ENCODE measurements at regions not wholly inside any gene's neighbourhood (a gene's known extent, or its start where the extent isn't known, plus 50 kb on each side); places are given as distances from the start of the nearest gene placed in this dataset.
"Not testable (repeated sequence)": the region's sequence is repeated elsewhere in the genome, so short reads cannot be mapped to it uniquely, and the experiment has no call there.

DNA sequence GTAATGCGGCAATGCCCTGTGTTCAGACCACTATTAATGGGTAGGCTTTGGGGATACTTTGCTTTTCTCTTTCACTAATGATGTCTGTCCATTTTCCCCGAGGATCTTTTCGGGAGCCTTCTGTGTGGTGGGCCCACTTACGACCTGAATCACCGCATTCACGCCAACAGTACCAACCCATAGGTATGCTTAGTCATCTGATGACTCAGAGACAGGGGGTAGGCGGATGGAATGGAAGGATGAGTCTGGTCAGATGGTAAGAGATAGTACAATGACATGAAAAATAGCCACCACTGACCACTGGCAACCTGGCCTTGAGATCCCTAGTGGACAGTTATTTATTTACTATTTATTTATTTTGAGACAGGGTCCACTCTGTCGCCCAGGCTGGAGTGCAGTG, 76.0 kb upstream of the DHRSX start:
- no peak overlapping the region for H3K27ac Mint-ChIP-seq
- H3K9me3 Mint-ChIP-seq = no peaks in the 10 kb centered on the region
- intact Hi-C loops (cut with micrococcal nuclease) = no loop called here
- H3K36me3 Mint-ChIP-seq (ENCODE audit: low read depth) = no peaks in the 10 kb centered on the region
- peaks cover 10% of the 10 kb centered on the region for H3K27me3 Mint-ChIP-seq (ENCODE audit: insufficient read depth)
- H3K4me1 Mint-ChIP-seq (ENCODE audit: low read depth) = peaks cover 5% of the 10 kb centered on the region
- no peak overlapping the region for H3K4me3 Mint-ChIP-seq
- DNase-seq (ENCODE audit: low spot score) = no peak

DNA sequence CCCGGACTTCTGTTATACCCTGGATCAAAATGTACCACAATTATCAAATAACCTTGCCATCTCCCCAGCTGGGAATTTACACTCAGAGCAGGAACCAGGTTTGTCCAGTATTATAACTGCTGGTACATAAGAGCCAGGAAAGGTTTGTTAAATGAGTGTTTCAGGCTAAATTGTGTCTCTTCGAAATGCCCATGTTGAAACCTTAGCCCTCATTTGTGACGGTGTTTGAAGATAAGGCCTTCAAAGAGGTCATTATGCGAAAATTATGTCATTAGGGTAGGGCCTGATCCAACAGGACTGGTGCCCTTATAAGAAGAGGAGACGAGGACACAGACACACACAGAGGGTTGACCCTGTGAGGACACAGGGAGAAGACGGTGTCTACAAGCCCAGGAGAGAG, 73.5 kb upstream of the DHRSX start:
- H3K27ac Mint-ChIP-seq = no peak overlapping the region
- no peak overlapping the region for H3K4me3 Mint-ChIP-seq
- peaks cover 3% of the 10 kb centered on the region for H3K9me3 Mint-ChIP-seq
- no peaks in the 10 kb centered on the region for H3K36me3 Mint-ChIP-seq (ENCODE audit: low read depth)
- intact Hi-C loops (cut with micrococcal nuclease) = no loop called here
- H3K4me1 Mint-ChIP-seq (ENCODE audit: low read depth) = peaks cover 5% of the 10 kb centered on the region
- no peak for DNase-seq (ENCODE audit: low spot score)
- H3K27me3 Mint-ChIP-seq (ENCODE audit: insufficient read depth) = peaks cover 2% of the 10 kb centered on the region

DNA sequence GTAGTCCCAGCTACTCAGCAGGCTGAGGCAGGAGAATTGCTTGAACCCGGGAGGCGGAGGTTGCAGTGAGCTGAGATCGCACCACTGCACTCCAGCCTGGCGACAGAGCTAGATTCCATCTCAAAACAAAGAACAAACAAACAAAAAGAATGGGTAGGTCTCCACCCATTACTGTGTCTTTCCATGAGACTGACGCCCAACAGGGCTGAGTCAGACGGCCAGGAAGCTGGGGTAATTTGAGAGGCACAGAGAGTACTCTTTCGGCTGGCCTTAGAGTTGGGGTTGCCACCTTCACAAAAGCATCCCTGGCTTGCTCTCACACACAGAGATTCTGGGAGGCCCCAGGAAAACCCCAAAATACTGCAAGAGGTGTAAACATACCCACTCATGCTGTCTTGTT, 72.0 kb upstream of the DHRSX start:
- H3K4me3 Mint-ChIP-seq = no peak overlapping the region
- no peak for DNase-seq (ENCODE audit: low spot score)
- intact Hi-C loops (cut with micrococcal nuclease) = no loop called here

DNA sequence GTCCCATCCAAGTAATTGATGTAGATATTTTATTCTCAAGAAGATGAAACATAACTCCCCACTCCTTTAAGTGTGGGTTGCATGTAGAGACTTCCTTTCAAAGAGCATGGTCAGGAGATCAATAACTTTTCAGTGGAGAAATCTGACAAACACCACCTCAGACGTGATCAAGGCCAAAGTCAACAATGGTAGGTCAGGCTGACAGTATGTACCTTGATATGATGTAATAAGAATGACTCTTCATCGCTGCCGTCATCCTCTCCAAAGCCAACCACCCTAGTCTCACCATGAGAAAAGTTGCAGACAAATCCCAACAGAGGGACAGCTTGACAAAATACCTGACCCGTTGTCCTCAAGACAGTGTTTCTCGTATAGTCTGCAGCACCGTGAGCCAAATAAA, 67.3 kb upstream of the DHRSX start:
- H3K4me3 Mint-ChIP-seq = no peak overlapping the region
- H3K36me3 Mint-ChIP-seq (ENCODE audit: low read depth) = no peaks in the 10 kb centered on the region
- no peaks in the 10 kb centered on the region for H3K27me3 Mint-ChIP-seq (ENCODE audit: insufficient read depth)
- intact Hi-C loops (cut with micrococcal nuclease) = no loop called here
- H3K9me3 Mint-ChIP-seq = peaks cover 3% of the 10 kb centered on the region
- H3K4me1 Mint-ChIP-seq (ENCODE audit: low read depth) = no peaks in the 10 kb centered on the region
- no peak for DNase-seq (ENCODE audit: low spot score)
- H3K27ac Mint-ChIP-seq = no peak overlapping the region

More for the DNA sequence above, 72.0 kb upstream of the DHRSX start:
- H3K27me3 Mint-ChIP-seq (ENCODE audit: insufficient read depth) = peaks cover under 1% of the 10 kb centered on the region
- no peaks in the 10 kb centered on the region for H3K4me1 Mint-ChIP-seq (ENCODE audit: low read depth)
- no peaks in the 10 kb centered on the region for H3K36me3 Mint-ChIP-seq (ENCODE audit: low read depth)
- H3K9me3 Mint-ChIP-seq = peaks cover 3% of the 10 kb centered on the region
- H3K27ac Mint-ChIP-seq = no peak overlapping the region

DNA sequence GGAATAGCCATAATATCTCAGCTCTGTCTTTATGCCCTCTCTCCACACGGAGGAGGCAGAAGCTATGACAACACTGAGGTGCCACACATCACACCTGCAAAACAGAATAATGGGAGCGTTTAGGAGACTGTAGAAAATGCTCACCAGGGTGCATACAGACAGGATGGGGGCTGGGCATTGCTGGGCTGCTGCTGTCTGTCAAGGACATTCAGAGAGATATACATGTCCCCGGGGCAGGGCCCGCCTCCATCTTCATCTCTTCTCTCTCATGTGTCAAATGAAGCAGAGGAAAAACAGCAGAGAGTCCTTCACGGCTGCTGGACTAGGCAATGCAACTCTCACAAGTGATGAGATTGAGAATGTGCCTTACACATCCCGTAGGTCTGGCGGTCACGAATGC, 65.3 kb upstream of the DHRSX start:
- Mint-ChIP-seq H3K4me3 (no peak overlapping the region), H3K27me3 (ENCODE audit: insufficient read depth) (no peaks in the 10 kb centered on the region), H3K36me3 (ENCODE audit: low read depth) (no peaks in the 10 kb centered on the region), H3K27ac (no peak overlapping the region), H3K9me3 (peaks cover 3% of the 10 kb centered on the region), H3K4me1 (ENCODE audit: low read depth) (no peaks in the 10 kb centered on the region)
- DNase-seq (ENCODE audit: low spot score) = no peak
- intact Hi-C loops (cut with micrococcal nuclease) = no loop called here

DNA sequence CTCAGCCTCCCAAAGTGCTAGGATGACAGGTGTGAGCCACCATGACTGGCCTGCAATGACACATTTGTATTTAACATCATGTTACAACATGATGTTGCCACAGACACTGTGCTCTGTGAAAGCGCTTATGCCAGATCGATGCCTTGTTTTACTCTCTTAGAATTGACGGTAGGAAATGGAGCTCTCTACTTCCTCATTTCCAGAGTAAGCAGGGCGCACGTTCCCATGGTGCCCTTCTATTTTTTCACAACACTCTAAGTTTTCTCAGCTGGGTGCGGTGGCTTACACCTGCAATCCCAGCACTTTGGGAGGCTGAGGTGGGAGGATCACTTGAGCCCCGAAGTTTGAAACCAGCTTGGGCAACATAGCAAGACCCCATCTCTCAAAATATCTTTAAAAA, 60.7 kb upstream of the DHRSX start:
- Mint-ChIP-seq H3K4me1 (ENCODE audit: low read depth) (no peaks in the 10 kb centered on the region), H3K27ac (no peak overlapping the region), H3K36me3 (ENCODE audit: low read depth) (no peaks in the 10 kb centered on the region), H3K27me3 (ENCODE audit: insufficient read depth) (no peaks in the 10 kb centered on the region), H3K4me3 (no peak overlapping the region), H3K9me3 (no peaks in the 10 kb centered on the region)
- intact Hi-C loops (cut with micrococcal nuclease) = no loop called here
- no peak for DNase-seq (ENCODE audit: low spot score)

DNA sequence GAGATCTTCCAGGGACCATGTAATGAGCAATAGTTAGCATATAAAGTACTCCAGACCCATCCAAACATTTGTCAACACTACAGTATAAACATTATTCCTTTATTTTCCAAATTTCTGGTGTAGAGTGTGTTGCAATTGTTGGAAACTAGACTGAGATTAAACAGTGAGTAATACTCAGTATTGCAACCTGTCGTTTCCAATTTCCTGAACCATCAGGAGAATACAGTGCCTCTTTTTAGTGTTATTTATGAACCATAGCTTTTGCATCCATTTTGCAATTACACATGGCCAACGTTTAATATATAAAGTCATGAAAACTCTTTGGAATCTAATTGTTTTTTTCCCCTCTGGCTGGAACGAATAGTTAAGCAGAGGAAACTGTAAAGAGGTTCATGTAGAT, 58.3 kb upstream of the DHRSX start:
- Mint-ChIP-seq H3K9me3 (peaks cover 3% of the 10 kb centered on the region), H3K4me3 (no peak overlapping the region), H3K27ac (no peak overlapping the region), H3K27me3 (ENCODE audit: insufficient read depth) (no peaks in the 10 kb centered on the region), H3K36me3 (ENCODE audit: low read depth) (no peaks in the 10 kb centered on the region), H3K4me1 (ENCODE audit: low read depth) (no peaks in the 10 kb centered on the region)
- intact Hi-C loops (cut with micrococcal nuclease) = no loop called here
- DNase-seq (ENCODE audit: low spot score) = no peak

DNA sequence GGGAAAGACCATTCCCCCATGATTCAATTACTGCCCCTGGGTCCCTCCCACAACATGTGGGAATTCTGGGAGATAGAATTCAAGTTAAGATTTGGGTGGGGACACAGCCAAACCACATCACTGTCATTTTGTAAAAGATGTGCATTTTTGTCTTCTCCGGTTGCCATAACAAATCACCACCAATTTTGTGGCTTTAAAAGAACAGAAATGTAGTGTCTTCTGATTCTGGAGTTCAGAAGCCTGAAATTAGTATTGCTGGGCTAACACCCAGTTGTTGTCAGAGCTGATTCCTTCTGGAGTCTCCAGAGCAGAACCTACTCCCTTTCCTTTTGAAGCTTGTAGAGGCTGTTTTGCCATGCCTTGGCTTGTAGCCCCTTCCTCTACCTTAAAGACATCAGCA, 54.1 kb upstream of the DHRSX start:
- Mint-ChIP-seq H3K36me3 (ENCODE audit: low read depth) (no peaks in the 10 kb centered on the region), H3K4me1 (ENCODE audit: low read depth) (no peaks in the 10 kb centered on the region), H3K27ac (no peak overlapping the region), H3K4me3 (no peak overlapping the region), H3K27me3 (ENCODE audit: insufficient read depth) (no peaks in the 10 kb centered on the region), H3K9me3 (peaks cover 3% of the 10 kb centered on the region)
- intact Hi-C loops (cut with micrococcal nuclease) = no loop called here
- no peak for DNase-seq (ENCODE audit: low spot score)

DNA sequence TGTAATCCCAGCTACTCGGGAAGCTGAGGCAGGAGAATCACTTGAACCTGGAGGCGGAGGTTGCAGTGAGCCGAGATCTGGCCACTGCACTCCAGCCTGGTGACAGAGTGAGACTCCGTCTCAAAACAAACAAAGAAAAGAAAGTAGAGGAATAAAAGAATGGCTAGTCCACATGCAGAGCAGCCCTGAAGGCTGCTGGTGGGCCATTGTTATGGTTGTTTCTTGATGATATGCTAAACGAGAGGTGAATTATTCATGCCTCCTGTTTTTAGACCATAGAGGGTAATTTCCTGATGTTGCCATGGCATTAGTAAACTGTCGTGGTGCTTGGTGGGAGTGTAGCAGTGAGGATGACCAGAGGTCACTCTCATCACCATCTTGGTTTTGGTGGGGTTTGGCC, 53.3 kb upstream of the DHRSX start:
- H3K36me3 Mint-ChIP-seq (ENCODE audit: low read depth); H3K4me1 Mint-ChIP-seq (ENCODE audit: low read depth); DNase-seq (ENCODE audit: low spot score); H3K27ac Mint-ChIP-seq; H3K4me3 Mint-ChIP-seq; H3K27me3 Mint-ChIP-seq (ENCODE audit: insufficient read depth); intact Hi-C loops (cut with micrococcal nuclease); H3K9me3 Mint-ChIP-seq: not testable (repeated sequence)

DNA sequence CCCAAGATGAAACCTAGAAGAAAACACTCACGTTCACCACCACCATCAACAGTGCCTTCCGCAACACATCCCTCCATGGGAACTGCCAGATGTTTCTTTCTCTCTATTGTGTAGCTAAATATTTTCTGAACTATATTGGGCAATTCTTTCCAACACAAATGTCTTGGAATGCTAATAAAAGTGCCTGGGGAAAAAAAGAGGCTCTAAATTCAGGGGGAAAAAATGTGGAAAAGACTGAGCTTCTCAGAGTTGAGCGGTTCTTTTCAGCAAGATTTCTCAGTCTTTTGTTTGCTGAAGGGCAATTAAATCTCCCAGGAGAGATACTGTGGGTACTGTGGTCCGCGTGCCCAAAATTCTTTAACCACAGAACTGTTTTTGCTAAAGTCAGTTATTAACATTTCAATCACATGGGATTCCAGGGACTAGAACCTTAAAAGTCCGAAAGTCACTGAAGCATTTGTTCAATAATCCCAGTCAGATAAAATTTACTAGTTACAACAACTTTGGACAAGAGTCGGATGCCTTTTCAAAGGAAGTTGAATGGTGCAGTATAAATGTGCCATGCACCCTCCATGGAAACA, 51.9 kb upstream of the DHRSX start:
- no peak overlapping the region for H3K4me3 Mint-ChIP-seq
- H3K4me1 Mint-ChIP-seq (ENCODE audit: low read depth) = no peaks in the 10 kb centered on the region
- no peak for DNase-seq (ENCODE audit: low spot score)
- no peak overlapping the region for H3K27ac Mint-ChIP-seq
- H3K36me3 Mint-ChIP-seq (ENCODE audit: low read depth) = no peaks in the 10 kb centered on the region
- H3K27me3 Mint-ChIP-seq (ENCODE audit: insufficient read depth) = no peaks in the 10 kb centered on the region
- peaks cover 7% of the 10 kb centered on the region for H3K9me3 Mint-ChIP-seq
- intact Hi-C loops (cut with micrococcal nuclease) = no loop called here

DNA sequence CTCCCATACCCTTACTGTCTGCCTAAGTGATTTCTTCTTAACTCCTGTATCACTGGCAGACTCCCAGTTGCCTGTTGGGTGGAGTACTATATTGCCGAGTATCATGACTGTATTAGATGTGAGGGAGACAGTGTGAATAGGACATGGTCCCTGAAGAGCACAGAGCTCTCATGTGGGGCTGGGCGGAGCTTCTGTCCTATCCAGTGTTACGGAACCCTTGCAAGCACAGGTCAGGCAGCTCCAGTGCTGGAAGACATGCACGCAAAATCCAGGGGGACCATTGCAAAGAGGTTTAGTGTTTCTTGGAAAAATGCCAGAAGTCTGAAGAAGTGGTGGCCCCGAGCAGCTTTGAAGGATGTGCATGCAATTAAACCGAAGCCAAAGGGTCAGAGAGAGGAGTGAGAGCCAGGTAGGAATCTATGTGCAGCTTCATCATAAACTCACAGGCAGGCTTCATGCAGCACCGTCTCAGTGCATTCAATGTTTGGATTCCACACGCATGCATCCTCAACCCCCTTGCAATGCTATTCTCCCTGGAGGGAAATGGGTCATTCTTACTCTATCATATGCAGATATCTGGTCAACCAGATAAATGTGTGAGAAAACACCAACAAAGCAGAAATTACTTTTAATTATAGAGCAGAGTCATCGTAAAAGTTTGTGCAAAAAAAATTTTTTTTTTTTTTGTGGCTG, 49.7 kb upstream of the DHRSX start:
- Mint-ChIP-seq H3K27ac (no peak overlapping the region), H3K4me1 (ENCODE audit: low read depth) (no peaks in the 10 kb centered on the region), H3K36me3 (ENCODE audit: low read depth) (no peaks in the 10 kb centered on the region), H3K27me3 (ENCODE audit: insufficient read depth) (no peaks in the 10 kb centered on the region), H3K4me3 (no peak overlapping the region), H3K9me3 (peaks cover 11% of the 10 kb centered on the region)
- intact Hi-C loops (cut with micrococcal nuclease) = no loop called here
- no peak for DNase-seq (ENCODE audit: low spot score)
